WTC11 (cell line): ENCODE measurements at regions not wholly inside any gene's neighbourhood (a gene's known extent, or its start where the extent isn't known, plus 50 kb on each side); places are given as distances from the start of the nearest gene placed in this dataset.

ENCODE experiments used
- ATAC-seq: fragments of 200-7000 bp; cut with Tn5 transposase; 2 replicates; pipeline ENCODE4 v1.10.0; 2021; ENCODE audit warnings: mild to moderate bottlenecking, moderate library complexity
- CTCF ChIA-PET: fragments of 300-600 bp; sonication (Branson Sonifier 250); formaldehyde crosslinking; loops from one replicate; lab custom pipeline; 2021; ENCODE audit warnings: antibody characterized with exemption; lab: Charles Lee
- POLR2A ChIA-PET: fragments of 350-600 bp; sonication (Branson Sonifier 250); formaldehyde crosslinking; loops from one replicate; lab custom pipeline; 2021; ENCODE audit warnings: antibody characterized with exemption; lab: Charles Lee
- DNase-seq: peaks from one replicate; pipeline ENCODE4 v3.0.0; 2021; ENCODE audit warnings: low spot score
- H3K27ac Mint-ChIP-seq: 2 replicates; pipeline ENCODE4 v1.8.0; 2021; ENCODE audit warnings: mixed read lengths
- H3K27me3 Mint-ChIP-seq: 2 replicates; pipeline ENCODE4 v1.8.0; 2021; ENCODE audit warnings: low read depth, mild to moderate bottlenecking, moderate library complexity, mixed read lengths
- H3K36me3 Mint-ChIP-seq: 2 replicates; pipeline ENCODE4 v1.8.0; 2021; ENCODE audit warnings: mixed read lengths
- H3K4me1 Mint-ChIP-seq: 2 replicates; pipeline ENCODE4 v1.8.0; 2022; ENCODE audit warnings: mixed read lengths
- H3K4me3 Mint-ChIP-seq: 2 replicates; pipeline ENCODE4 v1.8.0; 2021; ENCODE audit warnings: mild to moderate bottlenecking, moderate library complexity, mixed read lengths
- H3K9me3 Mint-ChIP-seq: 2 replicates; pipeline ENCODE4 v1.8.0; 2021; ENCODE audit warnings: mixed read lengths
- AR ChIP-seq: fragments of 250-450 bp; sonication (Bioruptor Pico); IDR thresholded peaks from 2 replicates; pipeline ENCODE4 v1.9.0; 2021; ENCODE audit warnings: mild to moderate bottlenecking
- ATF1 ChIP-seq: sonication (generic); formaldehyde crosslinking; IDR thresholded peaks from 2 replicates; pipeline ENCODE4 v1.8.1; 2023; ENCODE audit warnings: mild to moderate bottlenecking, moderate library complexity, missing genetic modification reagents
- ETV6 ChIP-seq: sonication (generic); formaldehyde crosslinking; IDR thresholded peaks from 2 replicates; pipeline ENCODE4 v1.8.1; 2022; ENCODE audit warnings: mild to moderate bottlenecking, missing genetic modification reagents
- FOXJ3 ChIP-seq: sonication (generic); formaldehyde crosslinking; IDR thresholded peaks from 2 replicates; pipeline ENCODE4 v1.9.0; 2021; ENCODE audit warnings: missing genetic modification reagents, mild to moderate bottlenecking, borderline replicate concordance
- GTF2I ChIP-seq: fragments of 250-450 bp; sonication (Bioruptor Pico); conservative IDR thresholded peaks from 2 replicates; pipeline ENCODE4 v1.4.0; 2021; ENCODE audit warnings: mild to moderate bottlenecking
- HMGXB4 ChIP-seq: sonication (generic); formaldehyde crosslinking; IDR thresholded peaks from 2 replicates; pipeline ENCODE4 v1.8.1; 2023; ENCODE audit warnings: mild to moderate bottlenecking, moderate library complexity, missing genetic modification reagents
- IRF1 ChIP-seq: sonication (generic); formaldehyde crosslinking; IDR thresholded peaks from 2 replicates; pipeline ENCODE4 v1.8.0; 2023; ENCODE audit warnings: missing genetic modification reagents
- MYBL2 ChIP-seq: sonication (generic); formaldehyde crosslinking; IDR thresholded peaks from 2 replicates; pipeline ENCODE4 v1.8.1; 2023; ENCODE audit warnings: mild to moderate bottlenecking, moderate library complexity, missing genetic modification reagents
- NFYB ChIP-seq: sonication (generic); formaldehyde crosslinking; conservative IDR thresholded peaks from 2 replicates; pipeline ENCODE4 v1.8.0; 2022; ENCODE audit warnings: low read depth, missing genetic modification reagents
- RORB ChIP-seq: fragments of 250-450 bp; sonication (Bioruptor Pico); IDR thresholded peaks from 2 replicates; pipeline ENCODE4 v1.9.0; 2021; ENCODE audit warnings: mild to moderate bottlenecking
- SMAD3 ChIP-seq: sonication (generic); formaldehyde crosslinking; IDR thresholded peaks from 2 replicates; pipeline ENCODE4 v1.8.0; 2022; ENCODE audit warnings: missing genetic modification reagents, mild to moderate bottlenecking, borderline replicate concordance
- USF2 ChIP-seq: sonication (generic); formaldehyde crosslinking; IDR thresholded peaks from 2 replicates; pipeline ENCODE4 v1.8.1; 2023; ENCODE audit warnings: mild to moderate bottlenecking, missing genetic modification reagents, moderate library complexity
- ZBTB21 ChIP-seq: sonication (generic); formaldehyde crosslinking; IDR thresholded peaks from 2 replicates; pipeline ENCODE4 v1.8.1; 2023; ENCODE audit warnings: mild to moderate bottlenecking, missing genetic modification reagents, borderline replicate concordance
- ZNF219 ChIP-seq: sonication (generic); formaldehyde crosslinking; IDR thresholded peaks from 2 replicates; pipeline ENCODE4 v1.8.0; 2023; ENCODE audit warnings: missing genetic modification reagents, mild to moderate bottlenecking, borderline replicate concordance
- ZNF317 ChIP-seq: sonication (generic); formaldehyde crosslinking; IDR thresholded peaks from 2 replicates; pipeline ENCODE4 v1.8.1; 2023; ENCODE audit warnings: low read depth, mild to moderate bottlenecking, moderate library complexity, missing genetic modification reagents, borderline replicate concordance
- ZNF396 ChIP-seq: fragments of 250-450 bp; sonication (Bioruptor Pico); IDR thresholded peaks from 2 replicates; pipeline ENCODE4 v1.8.0; 2021; ENCODE audit warnings: mild to moderate bottlenecking, moderate library complexity, borderline replicate concordance
- ZNF416 ChIP-seq: fragments of 250-450 bp; sonication (Bioruptor Pico); IDR thresholded peaks from 2 replicates; pipeline ENCODE4 v1.9.0; 2021; ENCODE audit warnings: mild to moderate bottlenecking, inconsistent platforms
- ZNF512 ChIP-seq: sonication (generic); formaldehyde crosslinking; IDR thresholded peaks from 2 replicates; pipeline ENCODE4 v1.8.1; 2022; ENCODE audit warnings: missing genetic modification reagents, borderline replicate concordance
- ZSCAN18 ChIP-seq: fragments of 250-450 bp; sonication (Bioruptor Pico); IDR thresholded peaks from 2 replicates; pipeline ENCODE4 v2.1.2; 2022; ENCODE audit warnings: mild to moderate bottlenecking, moderate library complexity

- ATAC-seq (no peak), DNase-seq (no peak)
- CTCF ChIA-PET: no interaction called here
- POLR2A ChIA-PET: no interaction called here
- H3K27ac Mint-ChIP-seq: no peak overlapping the region
- no peak overlapping the region for H3K4me3 Mint-ChIP-seq
- no peaks in the 10 kb centered on the region for H3K27me3 Mint-ChIP-seq
- H3K36me3 Mint-ChIP-seq: no peaks in the 10 kb centered on the region
- H3K4me1 Mint-ChIP-seq: peaks cover 15% of the 10 kb centered on the region
- TF ChIP-seq ZSCAN18 (CRISPR knock-in tag) (no peak), GTF2I (CRISPR knock-in tag) (no peak), FOXJ3 (CRISPR knock-in tag) (no peak), NFYB (CRISPR knock-in tag) (no peak)
- peaks cover 7% of the 10 kb centered on the region; the same call in 1 of the 2 replicates for H3K9me3 Mint-ChIP-seq
These were observed 234.2 kb upstream of the CDH6 start for GRCh38 chr5:30959238-30959637.

- no peak overlapping the region for H3K4me3 Mint-ChIP-seq
- DNase-seq (no peak), ATAC-seq (no peak)
- POLR2A ChIA-PET: no interaction called here
- CTCF ChIA-PET: interaction anchor here (1.2 kb wide), 1 partner anchor 229 kb away, joined by 3 read pairs; no protein-coding TSS in a partner anchor
- TF ChIP-seq HMGXB4: no peak
- no peak for TF ChIP-seq SMAD3 (CRISPR knock-in tag)
- no peak for TF ChIP-seq ZBTB21
- no peak for TF ChIP-seq ATF1 (CRISPR knock-in tag)
- peaks cover 13% of the 10 kb centered on the region for H3K9me3 Mint-ChIP-seq
- H3K36me3 Mint-ChIP-seq: no peaks in the 10 kb centered on the region
- peaks cover 15% of the 10 kb centered on the region for H3K4me1 Mint-ChIP-seq
- no peaks in the 10 kb centered on the region for H3K27me3 Mint-ChIP-seq
- H3K27ac Mint-ChIP-seq: no peak overlapping the region
These were observed 235.9 kb upstream of the CDH6 start for GRCh38 chr5:30957591-30957990.

- peaks cover 15% of the 10 kb centered on the region for H3K4me1 Mint-ChIP-seq
- no peak for ATAC-seq
- no peak overlapping the region for H3K27ac Mint-ChIP-seq
- peaks cover 20% of the 10 kb centered on the region for H3K9me3 Mint-ChIP-seq
- CTCF ChIA-PET: no interaction called here
- DNase-seq: no peak
- H3K4me3 Mint-ChIP-seq: no peak overlapping the region
- POLR2A ChIA-PET: no interaction called here
- H3K36me3 Mint-ChIP-seq: no peaks in the 10 kb centered on the region
- TF ChIP-seq SMAD3 (CRISPR knock-in tag) (no peak), RORB (CRISPR knock-in tag) (no peak), NFYB (CRISPR knock-in tag) (no peak), ZNF317 (CRISPR knock-in tag) (no peak), ETV6 (no peak), ZNF512 (no peak), ZNF416 (CRISPR knock-in tag) (no peak), MYBL2 (CRISPR knock-in tag) (no peak), USF2 (CRISPR knock-in tag) (no peak), AR (CRISPR knock-in tag) (no peak), ZNF219 (CRISPR knock-in tag) (no peak), IRF1 (CRISPR knock-in tag) (no peak), ZNF396 (CRISPR knock-in tag) (no peak)
- H3K27me3 Mint-ChIP-seq: no peaks in the 10 kb centered on the region
These were observed 237.2 kb upstream of the CDH6 start for GRCh38 chr5:30956251-30956650.
